Neural cell (in vitro differentiated cells): ENCODE measurements at regions not wholly inside any gene's neighbourhood (a gene's known extent, or its start where the extent isn't known, plus 50 kb on each side); places are given as distances from the start of the nearest gene placed in this dataset.

ENCODE experiments used
- H2AFZ ChIP-seq: fragments of 200-600, 300-800 bp; sonication (generic), shearing (Covaris generic); 2 replicates; pipeline ENCODE4 v1.6.0; 2014; ENCODE audit warnings: low read depth, mild to moderate bottlenecking, antibody characterized with exemption, low read length, moderate library complexity
- H3F3A ChIP-seq: fragments of 200-600 bp; shearing (Covaris generic); 2 replicates; pipeline ENCODE4 v1.6.1; 2016; ENCODE audit warnings: mild to moderate bottlenecking, moderate library complexity, mixed read lengths, antibody characterized with exemption, low read length; ENCODE audit not compliant: insufficient read depth, poor library complexity, severe bottlenecking
- H3K27ac ChIP-seq: fragments of 200-600, 300-800 bp; sonication (generic), shearing (Covaris generic); 2 replicates; pipeline ENCODE4 v1.5.1; 2014; ENCODE audit warnings: mild to moderate bottlenecking, low read length, moderate library complexity
- H3K27me3 ChIP-seq: fragments of 300-800, 200-600 bp; sonication (generic), shearing (Covaris generic); 2 replicates; pipeline ENCODE4 v1.6.0; 2014; ENCODE audit warnings: mild to moderate bottlenecking, low read depth, low read length, moderate library complexity; ENCODE audit not compliant: insufficient read depth
- H3K36me3 ChIP-seq: fragments of 300-800, 200-600 bp; sonication (generic), shearing (Covaris generic); 2 replicates; pipeline ENCODE4 v1.5.1; 2014; ENCODE audit warnings: mild to moderate bottlenecking, antibody characterized with exemption, low read length, moderate library complexity; ENCODE audit not compliant: insufficient read depth
- H3K4me2 ChIP-seq: fragments of 300-800, 200-600 bp; sonication (generic), shearing (Covaris generic); 2 replicates; pipeline ENCODE4 v1.6.0; 2014; ENCODE audit warnings: mild to moderate bottlenecking, low read length
- H3K4me3 ChIP-seq: fragments of 300-800, 200-600 bp; sonication (generic), shearing (Covaris generic); 2 replicates; pipeline ENCODE4 v1.5.1; 2014; ENCODE audit warnings: mild to moderate bottlenecking, low read length, moderate library complexity
- H3K79me2 ChIP-seq: fragments of 200-600 bp; shearing (Covaris generic); replicated peaks from 2 replicates; pipeline ENCODE4 v1.6.0; 2014; ENCODE audit warnings: mild to moderate bottlenecking, low read length, moderate library complexity; ENCODE audit not compliant: insufficient read depth
- H3K9ac ChIP-seq: fragments of 300-800, 200-600 bp; sonication (generic), shearing (Covaris generic); 2 replicates; pipeline ENCODE4 v1.6.1; 2016; ENCODE audit warnings: mild to moderate bottlenecking, low read length, mixed read lengths
- H3K9me2 ChIP-seq: fragments of 200-600 bp; shearing (Covaris generic); 2 replicates; pipeline ENCODE4 v1.6.1; 2016; ENCODE audit warnings: mild to moderate bottlenecking, low read length, mixed read lengths; ENCODE audit not compliant: insufficient read depth
- H3K9me3 ChIP-seq: fragments of 200-600, 300-800 bp; sonication (generic), shearing (Covaris generic); 2 replicates; pipeline ENCODE4 v1.6.1; 2016; ENCODE audit warnings: mild to moderate bottlenecking, mixed run types, low read length, moderate library complexity, mixed read lengths
- H4K20me1 ChIP-seq: fragments of 200-600 bp; shearing (Covaris generic); 2 replicates; pipeline ENCODE4 v1.6.1; 2016; ENCODE audit warnings: mild to moderate bottlenecking, mixed run types; ENCODE audit not compliant: insufficient read depth
- EP300 ChIP-seq: fragments of 450-650 bp; conservative IDR thresholded peaks from 2 replicates; pipeline ENCODE4 v1.6.1; 2014; ENCODE audit warnings: antibody characterized with exemption, mild to moderate bottlenecking, moderate library complexity; ENCODE audit not compliant: poor library complexity, severe bottlenecking
- EZH2 ChIP-seq: fragments of 200-600, 300-800 bp; shearing (Covaris generic), sonication (generic); IDR thresholded peaks from 2 replicates; pipeline ENCODE4 v1.6.1; 2014; ENCODE audit warnings: antibody characterized with exemption, low read length, borderline replicate concordance, mild to moderate bottlenecking; ENCODE audit not compliant: insufficient read depth, poor library complexity, severe bottlenecking
- MXI1 ChIP-seq: fragments of 450-650 bp; conservative IDR thresholded peaks from 2 replicates; pipeline ENCODE4 v1.6.1; 2014; ENCODE audit warnings: antibody characterized with exemption, mild to moderate bottlenecking; ENCODE audit not compliant: poor library complexity, severe bottlenecking
- POLR2AphosphoS5 ChIP-seq: IDR thresholded peaks from 2 replicates; pipeline ENCODE4 v1.6.1; 2012
- RAD21 ChIP-seq: fragments of 450-650 bp; conservative IDR thresholded peaks from 2 replicates; pipeline ENCODE4 v1.6.1; 2014; ENCODE audit warnings: antibody characterized with exemption, mild to moderate bottlenecking, moderate library complexity
- REST ChIP-seq: IDR thresholded peaks from 2 replicates; pipeline ENCODE4 v1.6.1; 2012; ENCODE audit warnings: borderline replicate concordance
- SMC3 ChIP-seq: fragments of 450-650 bp; conservative IDR thresholded peaks from 2 replicates; pipeline ENCODE4 v1.6.1; 2014; ENCODE audit warnings: antibody characterized with exemption, mild to moderate bottlenecking, moderate library complexity; ENCODE audit not compliant: poor library complexity
- TAF1 ChIP-seq: IDR thresholded peaks from 2 replicates; pipeline ENCODE4 v1.6.1; 2012; ENCODE audit warnings: low read depth
- TF ChIP-seq, protein P1 (sequence below): fragments of 450-650 bp; IDR thresholded peaks from 2 replicates; pipeline ENCODE4 v1.5.1; 2014; ENCODE audit warnings: antibody characterized with exemption, mild to moderate bottlenecking, moderate library complexity; ENCODE audit not compliant: poor library complexity, severe bottlenecking

DNA sequence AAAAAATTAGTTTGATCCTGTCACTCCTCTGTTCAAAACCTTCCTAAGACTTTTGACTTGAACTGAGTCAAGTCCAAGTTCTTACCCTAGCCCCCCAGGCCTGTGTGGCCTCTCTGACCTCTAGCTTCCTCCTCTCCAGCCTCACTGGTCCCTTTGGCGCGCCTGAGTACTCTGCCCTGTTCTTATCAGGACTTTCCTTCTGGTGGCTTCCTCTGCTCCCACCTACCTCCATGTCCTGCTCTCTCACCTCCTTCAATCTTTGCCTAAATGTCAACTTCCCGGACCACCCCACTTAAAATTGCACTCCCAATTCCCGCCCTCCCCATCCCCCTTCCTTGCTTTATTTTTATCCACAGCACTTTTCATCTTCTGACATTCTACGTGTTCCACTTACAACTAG, 526.1 kb upstream of the KLF4 start:
- no peak overlapping the region for H3K4me2 ChIP-seq
- H3K27ac ChIP-seq, result no peak overlapping the region
- no peaks in the 10 kb centered on the region for H3K9me2 ChIP-seq
- no peaks in the 10 kb centered on the region for H3F3A ChIP-seq
- H3K4me3 ChIP-seq, result no peak overlapping the region
- H3K27me3 ChIP-seq, result no peaks in the 10 kb centered on the region
- H3K9me3 ChIP-seq, result no peaks in the 10 kb centered on the region
- no peaks in the 10 kb centered on the region for H4K20me1 ChIP-seq
- TF ChIP-seq, protein P1, sequence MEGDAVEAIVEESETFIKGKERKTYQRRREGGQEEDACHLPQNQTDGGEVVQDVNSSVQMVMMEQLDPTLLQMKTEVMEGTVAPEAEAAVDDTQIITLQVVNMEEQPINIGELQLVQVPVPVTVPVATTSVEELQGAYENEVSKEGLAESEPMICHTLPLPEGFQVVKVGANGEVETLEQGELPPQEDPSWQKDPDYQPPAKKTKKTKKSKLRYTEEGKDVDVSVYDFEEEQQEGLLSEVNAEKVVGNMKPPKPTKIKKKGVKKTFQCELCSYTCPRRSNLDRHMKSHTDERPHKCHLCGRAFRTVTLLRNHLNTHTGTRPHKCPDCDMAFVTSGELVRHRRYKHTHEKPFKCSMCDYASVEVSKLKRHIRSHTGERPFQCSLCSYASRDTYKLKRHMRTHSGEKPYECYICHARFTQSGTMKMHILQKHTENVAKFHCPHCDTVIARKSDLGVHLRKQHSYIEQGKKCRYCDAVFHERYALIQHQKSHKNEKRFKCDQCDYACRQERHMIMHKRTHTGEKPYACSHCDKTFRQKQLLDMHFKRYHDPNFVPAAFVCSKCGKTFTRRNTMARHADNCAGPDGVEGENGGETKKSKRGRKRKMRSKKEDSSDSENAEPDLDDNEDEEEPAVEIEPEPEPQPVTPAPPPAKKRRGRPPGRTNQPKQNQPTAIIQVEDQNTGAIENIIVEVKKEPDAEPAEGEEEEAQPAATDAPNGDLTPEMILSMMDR, result no peak
- TF ChIP-seq EP300, result no peak
- TF ChIP-seq POLR2AphosphoS5, result no peak
- TF ChIP-seq EZH2, result no peak
- no peak for TF ChIP-seq TAF1
- TF ChIP-seq MXI1, result no peak
- no peak for TF ChIP-seq SMC3
- no peak for TF ChIP-seq REST
- no peak for TF ChIP-seq RAD21
- no peak overlapping the region for H3K9ac ChIP-seq
- H3K79me2 ChIP-seq, result no peaks in the 10 kb centered on the region
- no peaks in the 10 kb centered on the region for H3K36me3 ChIP-seq
- no peak overlapping the region for H2AFZ ChIP-seq

DNA sequence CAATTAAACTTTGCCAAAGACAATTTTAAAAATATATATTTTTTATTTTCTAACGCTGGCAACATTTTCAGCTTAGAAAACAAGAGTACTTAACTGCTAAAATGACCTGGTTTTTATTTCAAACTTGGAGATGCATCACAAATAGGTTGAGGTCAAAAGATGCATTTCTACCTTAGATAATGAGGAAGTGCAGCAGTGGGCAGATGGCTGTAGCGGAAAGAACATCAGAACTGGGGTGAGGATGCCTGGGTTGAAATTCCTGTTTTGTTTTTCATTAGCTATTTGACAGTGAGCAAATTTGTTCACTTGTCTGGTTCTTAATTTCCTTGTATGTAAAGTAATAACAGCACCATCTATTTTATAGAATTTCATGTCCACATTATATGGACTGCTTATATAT, 524.8 kb upstream of the KLF4 start:
- Histone ChIP-seq H3K27ac (no peak overlapping the region), H3K9me3 (no peaks in the 10 kb centered on the region), H2AFZ (no peak overlapping the region)

More for the DNA sequence above, 524.8 kb upstream of the KLF4 start:
- Histone ChIP-seq H3F3A (no peaks in the 10 kb centered on the region), H3K36me3 (no peaks in the 10 kb centered on the region), H3K9ac (no peak overlapping the region), H3K4me3 (no peak overlapping the region), H3K9me2 (no peaks in the 10 kb centered on the region), H3K4me2 (no peak overlapping the region), H3K27me3 (no peaks in the 10 kb centered on the region), H3K79me2 (no peaks in the 10 kb centered on the region), H4K20me1 (no peaks in the 10 kb centered on the region)
- TF ChIP-seq, protein P1, result no peak
- no peak for TF ChIP-seq RAD21
- TF ChIP-seq EP300, result no peak
- TF ChIP-seq POLR2AphosphoS5, result no peak
- TF ChIP-seq EZH2, result no peak
- TF ChIP-seq REST, result no peak
